HG03521 (cell line): ENCODE measurements at regions not wholly inside any gene's neighbourhood (a gene's known extent, or its start where the extent isn't known, plus 50 kb on each side); places are given as distances from the start of the nearest gene placed in this dataset.

Source experiments
- ATAC-seq: cut with Tn5 transposase; IDR thresholded peaks from one replicate; pipeline ENCODE4 v1.9.1; 2021; ENCODE audit warnings: mild to moderate bottlenecking, moderate library complexity; ENCODE audit not compliant: unreplicated experiment

GRCh38 chr10:36087006-36088005 is 445.2 kb upstream of the FZD8 start:
- no peak for ATAC-seq

DNA sequence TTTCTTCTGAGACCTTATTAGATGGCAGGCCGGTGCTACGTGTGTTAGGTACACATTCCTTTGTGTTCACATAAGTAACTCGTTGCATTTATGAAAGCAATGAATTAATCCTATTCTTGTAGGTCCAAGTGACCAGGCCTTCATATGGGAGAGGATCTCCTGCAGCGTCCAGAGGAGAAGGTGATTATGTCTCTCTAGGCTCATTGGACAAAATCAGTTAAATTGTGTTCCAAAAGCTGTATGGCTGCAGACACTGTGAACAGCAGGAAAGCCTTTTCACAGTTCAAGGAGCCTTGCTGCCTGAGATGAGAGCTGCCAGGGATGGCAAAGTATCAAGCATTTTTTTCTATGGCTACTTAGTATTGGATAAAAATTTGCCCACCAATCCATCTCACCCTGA is 433.1 kb upstream of the FZD8 start:
- ATAC-seq: no peak

GRCh38 chr10:36073796-36074345 is 431.8 kb upstream of the FZD8 start:
- ATAC-seq: no peak

DNA sequence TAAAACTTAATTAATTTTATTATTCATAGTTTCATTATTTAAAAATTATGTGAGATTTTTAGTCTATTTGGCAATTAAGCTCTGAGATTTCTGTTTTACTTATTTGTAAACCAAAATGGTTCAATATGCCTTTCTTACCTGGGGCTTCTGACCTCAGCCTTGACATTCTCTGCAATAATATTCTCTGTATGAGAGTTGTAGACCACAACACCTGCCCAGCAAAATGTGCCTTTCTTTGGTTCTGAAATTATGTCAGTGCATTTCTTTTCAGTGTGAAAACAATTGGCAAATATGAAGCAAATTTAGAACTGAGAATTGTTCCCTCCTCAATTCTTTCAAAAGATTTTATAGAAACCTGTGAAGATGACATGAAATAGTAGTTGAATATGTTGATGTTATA is 426.4 kb upstream of the FZD8 start:
- ATAC-seq: no peak

- no peak for ATAC-seq
Observed at GRCh38 chr10:36067748-36068147, 425.7 kb upstream of the FZD8 start.

DNA sequence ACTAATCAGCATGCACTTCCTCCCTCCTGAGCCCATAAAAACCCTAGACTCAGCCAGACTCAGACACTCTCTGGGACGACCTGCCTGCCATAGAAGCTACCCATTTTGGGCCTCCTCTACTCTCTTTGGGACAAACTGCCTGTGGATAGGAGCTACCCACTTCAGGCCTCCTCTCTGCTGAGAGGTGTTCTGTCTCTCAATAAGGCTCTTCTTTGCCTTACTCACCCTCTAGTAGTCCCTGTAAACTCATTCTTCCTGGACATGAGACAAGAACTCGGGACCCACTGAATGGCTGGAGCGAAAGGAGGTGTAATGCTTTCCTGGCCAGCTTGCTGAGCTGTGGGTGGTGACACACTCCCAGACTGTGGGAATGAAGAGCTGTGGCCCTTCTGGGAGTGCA is 424.8 kb upstream of the FZD8 start:
- ATAC-seq: no peak

- no peak for ATAC-seq
Observed at GRCh38 chr10:36066102-36066501, 424.0 kb upstream of the FZD8 start.

DNA sequence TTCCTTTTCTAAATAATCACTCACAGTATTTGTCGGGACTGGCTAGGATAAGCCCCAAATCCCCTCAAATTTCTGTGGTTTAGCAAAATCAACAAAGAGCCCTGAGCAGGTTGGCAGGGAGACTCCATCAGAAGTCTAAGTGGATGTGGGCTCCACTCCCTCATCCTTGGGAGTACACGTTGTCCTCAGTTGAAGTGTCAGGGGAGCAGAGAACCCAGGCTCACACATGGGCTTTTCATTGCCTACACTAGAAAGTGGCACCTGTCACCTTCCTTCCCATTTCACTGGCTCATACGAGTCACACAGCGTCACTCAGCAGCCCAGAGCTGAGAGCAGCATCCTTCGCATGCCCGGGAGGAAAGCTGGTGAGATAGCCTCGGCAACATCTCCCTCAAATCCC is 421.3 kb upstream of the FZD8 start:
- ATAC-seq: no peak

DNA sequence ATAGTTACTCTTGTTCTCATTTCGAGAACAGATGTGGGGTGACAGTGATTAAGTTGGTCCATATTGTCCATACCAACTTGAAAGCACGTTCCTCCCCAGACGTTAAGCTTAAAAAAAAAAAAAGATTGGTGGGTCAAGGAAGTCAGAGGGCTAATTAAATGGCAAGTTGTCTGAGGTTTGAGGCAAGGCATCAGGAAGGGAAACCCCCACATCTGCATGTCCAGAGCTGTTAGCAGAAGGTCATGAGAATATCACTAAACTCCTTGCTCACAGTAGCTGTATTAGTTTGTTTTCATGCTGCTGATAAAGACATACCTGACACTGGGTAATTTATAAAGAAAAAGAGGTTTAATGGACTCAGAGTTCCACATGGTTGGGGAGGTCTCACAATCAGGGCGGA is 415.6 kb upstream of the FZD8 start:
- no peak for ATAC-seq

- no peak for ATAC-seq
Observed at GRCh38 chr10:36057180-36057579, 415.1 kb upstream of the FZD8 start.

GRCh38 chr10:36053775-36054174 is 411.7 kb upstream of the FZD8 start:
- no peak for ATAC-seq

DNA sequence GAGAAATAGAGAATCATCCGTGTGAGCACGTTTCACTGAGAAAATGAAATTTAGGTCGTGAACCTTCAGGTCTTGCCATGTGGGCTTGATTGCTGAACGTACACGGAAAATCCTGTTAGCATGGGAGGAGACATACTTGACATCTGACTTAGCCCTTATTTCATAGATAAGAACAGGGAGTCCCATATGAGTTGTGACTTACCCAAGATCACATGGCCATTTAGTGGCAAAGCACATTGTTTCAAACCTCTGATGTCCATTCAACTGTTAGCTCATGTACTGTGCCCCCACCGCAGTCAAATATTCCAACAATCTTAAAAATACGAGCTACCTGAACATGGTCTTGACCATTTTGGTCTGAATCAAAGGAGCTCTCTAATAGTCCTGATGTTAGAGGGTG is 411.2 kb upstream of the FZD8 start:
- ATAC-seq: no peak

DNA sequence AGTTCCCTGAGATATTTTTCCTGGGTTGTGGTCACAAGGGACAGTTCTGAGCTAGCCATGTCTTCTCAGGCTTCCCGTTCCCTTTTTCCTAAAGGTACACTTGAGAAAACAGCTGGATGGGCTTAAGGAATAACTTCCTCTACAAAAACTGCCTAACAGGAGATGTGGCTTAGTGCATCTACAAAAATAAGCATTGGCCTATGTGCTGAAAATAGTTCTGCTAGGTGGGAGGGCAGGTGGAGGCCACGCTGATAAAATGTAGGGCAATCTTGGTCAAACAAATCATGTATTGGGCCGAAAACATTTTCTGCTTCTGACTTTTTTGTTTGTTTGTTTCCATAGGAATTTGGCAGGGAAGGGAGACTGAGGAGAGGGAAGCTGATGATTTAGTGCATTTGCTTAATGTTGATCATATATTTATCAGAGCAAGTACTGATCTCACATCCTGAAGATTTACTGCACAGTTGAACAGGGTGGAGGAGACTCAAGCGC is 409.4 kb upstream of the FZD8 start:
- ATAC-seq: no peak

GRCh38 chr10:36050763-36051499 is 408.8 kb upstream of the FZD8 start:
- ATAC-seq: no peak

DNA sequence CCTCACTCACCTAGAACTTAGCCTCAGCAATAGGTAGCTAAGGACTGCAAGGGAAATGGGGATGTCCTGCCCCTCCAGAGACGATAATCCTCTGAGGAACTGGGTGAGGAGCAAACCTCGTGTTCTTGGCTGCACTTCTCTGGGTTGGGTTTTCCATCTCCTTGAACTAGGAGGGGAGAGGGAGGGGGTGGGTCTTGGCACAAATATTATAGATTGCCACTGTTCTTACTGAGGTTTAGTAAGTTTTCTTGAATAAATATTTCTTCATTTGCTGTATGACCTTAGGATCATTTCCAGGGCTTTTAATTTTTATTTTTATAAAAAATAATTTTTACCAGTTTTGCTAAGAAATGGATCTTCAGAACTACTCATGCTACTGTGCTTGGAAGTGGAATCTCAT is 406.7 kb upstream of the FZD8 start:
- no peak for ATAC-seq

DNA sequence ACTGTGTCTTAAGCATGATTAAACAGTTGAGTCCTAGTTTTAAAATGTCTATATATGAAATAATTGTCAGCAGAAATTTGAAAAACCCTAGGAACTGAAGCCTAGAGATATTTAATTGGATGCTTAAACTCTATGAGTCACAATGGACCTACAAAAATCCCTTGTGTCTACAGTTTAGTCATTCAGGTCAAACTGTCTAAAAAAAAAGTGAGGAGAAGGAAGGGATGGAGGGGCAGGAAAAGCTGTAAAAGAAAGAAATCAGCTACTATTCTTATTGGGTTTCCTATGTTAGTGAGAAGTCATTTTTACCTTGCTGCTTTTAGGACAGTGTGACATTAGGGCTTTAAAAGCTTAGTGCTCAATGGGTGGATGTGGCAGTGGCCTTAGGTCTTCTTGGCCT is 406.1 kb upstream of the FZD8 start:
- ATAC-seq: no peak

- no peak for ATAC-seq
Observed at GRCh38 chr10:36042135-36042534, 400.0 kb upstream of the FZD8 start.

DNA sequence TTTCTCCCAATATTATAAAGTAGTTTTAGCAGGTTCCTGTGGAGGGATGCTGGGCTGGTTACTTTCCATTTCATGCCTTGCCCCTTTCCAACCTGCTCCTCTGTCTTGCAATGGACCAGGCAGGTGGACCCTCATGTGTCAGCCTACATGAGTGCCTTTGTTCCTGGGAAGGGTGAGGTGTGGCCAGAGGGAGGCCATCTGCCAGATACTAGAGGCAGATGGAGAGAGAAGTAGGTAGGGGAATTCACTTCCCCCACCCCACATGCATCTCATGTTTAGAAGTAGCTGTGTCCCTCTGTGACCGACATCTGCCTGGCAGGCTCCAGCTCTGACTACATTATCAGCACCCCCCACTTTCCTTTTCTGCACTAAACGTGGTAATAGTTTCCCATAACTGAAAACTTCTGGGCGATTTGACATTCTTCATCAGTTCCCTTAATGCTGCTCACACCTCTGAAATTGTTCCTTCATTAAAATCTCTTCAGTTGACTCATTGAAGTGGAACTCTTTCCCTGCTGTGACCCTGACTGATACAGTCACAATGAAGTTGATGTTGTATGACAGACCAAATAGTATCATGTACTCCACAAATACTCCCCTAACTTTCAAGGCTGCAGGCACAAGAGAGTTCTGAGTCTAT is 396.3 kb upstream of the FZD8 start:
- no peak for ATAC-seq

GRCh38 chr10:36036137-36036536 is 394.0 kb upstream of the FZD8 start:
- no peak for ATAC-seq

- ATAC-seq: no peak
Observed at GRCh38 chr10:36033808-36034207, 391.7 kb upstream of the FZD8 start.

DNA sequence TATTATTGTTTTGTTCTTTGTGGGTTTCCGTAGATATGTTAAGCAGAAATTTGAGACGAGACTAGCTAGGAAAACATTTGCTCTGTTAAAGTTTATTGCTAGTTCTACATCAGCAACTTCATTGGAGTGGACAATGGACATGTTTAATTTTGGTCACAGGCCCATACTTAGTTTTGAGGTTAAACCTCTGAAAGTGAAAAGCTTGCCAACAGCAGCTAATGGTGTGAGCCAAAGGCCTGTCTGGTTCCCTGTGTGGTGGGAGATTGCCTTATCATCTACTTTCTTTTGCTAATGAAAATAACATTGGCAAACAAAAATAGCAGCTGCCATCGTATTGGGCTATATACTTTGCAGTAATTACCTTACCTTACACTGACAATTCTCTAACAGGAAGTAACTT is 388.4 kb upstream of the FZD8 start:
- ATAC-seq: no peak
